ENCODE measurements at regions not wholly inside any gene's neighbourhood (a gene's known extent, or its start where the extent isn't known, plus 50 kb on each side); places are given as distances from the start of the nearest gene placed in this dataset.
"Not testable (repeated sequence)": the region's sequence is repeated elsewhere in the genome, so short reads cannot be mapped to it uniquely, and the experiment has no call there.

- DNase-seq = not testable (repeated sequence)
Measured at GRCh38 chr5:145446875-145447274, 388.3 kb downstream of the PRELID2 start.

- no peak for DNase-seq
Measured at GRCh38 chr5:145446412-145446811, 388.7 kb downstream of the PRELID2 start.

GRCh38 chr5:145445027-145445426 lies 390.1 kb downstream of the PRELID2 start:
- no peak for DNase-seq

- DNase-seq = no peak
Measured at GRCh38 chr5:145443964-145444363, 391.2 kb downstream of the PRELID2 start.

- no peak for DNase-seq
Measured at GRCh38 chr5:145443366-145443765, 391.8 kb downstream of the PRELID2 start.

GRCh38 chr5:145442661-145443060 lies 392.5 kb downstream of the PRELID2 start:
- not testable (repeated sequence) for DNase-seq

GRCh38 chr5:145441228-145441627 lies 393.9 kb downstream of the PRELID2 start:
- no peak for DNase-seq

- DNase-seq = no peak
Measured at GRCh38 chr5:145437627-145438026, 397.5 kb downstream of the PRELID2 start.

GRCh38 chr5:145433077-145433476 lies 402.1 kb downstream of the PRELID2 start:
- DNase-seq = no peak

- DNase-seq = no peak
Measured at GRCh38 chr5:145429170-145429569, 406.0 kb downstream of the PRELID2 start.

- DNase-seq = no peak
Measured at GRCh38 chr5:145408048-145408341, 427.1 kb downstream of the PRELID2 start.

GRCh38 chr5:145407300-145408047 lies 427.7 kb downstream of the PRELID2 start:
- no peak for DNase-seq

- DNase-seq = no peak
Measured at GRCh38 chr5:145403992-145404391, 431.1 kb downstream of the PRELID2 start.

- no peak for DNase-seq
Measured at GRCh38 chr5:145396888-145397287, 438.3 kb downstream of the PRELID2 start.

- not testable (repeated sequence) for DNase-seq
Measured at GRCh38 chr5:145395151-145395550, 440.0 kb downstream of the PRELID2 start.

GRCh38 chr5:145393426-145393825 lies 441.7 kb downstream of the PRELID2 start:
- no peak for DNase-seq

- DNase-seq = no peak
Measured at GRCh38 chr5:145389047-145389446, 446.1 kb downstream of the PRELID2 start.

- no peak for DNase-seq
Measured at GRCh38 chr5:145385276-145385675, 449.9 kb downstream of the PRELID2 start.

GRCh38 chr5:145378226-145378625 lies 456.9 kb downstream of the PRELID2 start:
- DNase-seq = no peak

GRCh38 chr5:145375521-145375920 lies 459.6 kb downstream of the PRELID2 start:
- no peak for DNase-seq

- DNase-seq = no peak
Measured at GRCh38 chr5:145365464-145365863, 469.7 kb downstream of the PRELID2 start.

GRCh38 chr5:145362266-145362665 lies 472.9 kb downstream of the PRELID2 start:
- DNase-seq = peak; percentile 91

- DNase-seq = peak; percentile 55
Measured at GRCh38 chr5:145360936-145361335, 474.2 kb downstream of the PRELID2 start.

- DNase-seq = peak; percentile 89
Measured at GRCh38 chr5:145350513-145350912, 484.6 kb downstream of the PRELID2 start.

GRCh38 chr5:145347026-145347616 lies 488.0 kb downstream of the PRELID2 start:
- peak; percentile 36 for DNase-seq

Data from fibroblast of skin of right quadriceps (primary cell).